ENCODE measurements at regions not wholly inside any gene's neighbourhood (a gene's known extent, or its start where the extent isn't known, plus 50 kb on each side); places are given as distances from the start of the nearest gene placed in this dataset.

DNA sequence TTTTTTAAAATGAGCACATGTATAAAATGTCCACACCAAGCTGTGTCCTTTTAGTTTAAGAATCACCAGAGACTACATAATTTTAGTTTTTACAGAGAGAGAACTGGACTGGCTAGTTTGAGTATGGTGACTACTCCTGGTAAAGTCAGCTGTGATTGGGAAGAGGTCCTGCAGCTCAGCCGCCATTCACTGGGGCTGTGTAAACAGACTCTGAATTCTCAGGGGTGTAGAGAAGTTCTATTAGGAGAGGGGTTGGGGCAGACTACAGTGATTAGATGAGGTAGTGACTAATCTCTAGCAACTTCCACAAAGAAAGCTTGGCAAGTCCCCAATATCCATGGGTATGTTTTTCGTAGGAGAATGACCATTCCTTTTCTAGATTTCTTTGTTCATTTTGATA lies 341.2 kb upstream of the MAP3K7 start:
- no peaks in the 10 kb centered on the region for H3K36me3 ChIP-seq
- ATAC-seq = no peak
- no peak overlapping the region for H3K27ac ChIP-seq
- H3K4me1 ChIP-seq = no peaks in the 10 kb centered on the region
- intact Hi-C loops (cut with DNase I) = no loop called here
- H3K27me3 ChIP-seq (ENCODE audit: low read depth) = no peaks in the 10 kb centered on the region
- no peak for DNase-seq
- TF ChIP-seq, protein P1, sequence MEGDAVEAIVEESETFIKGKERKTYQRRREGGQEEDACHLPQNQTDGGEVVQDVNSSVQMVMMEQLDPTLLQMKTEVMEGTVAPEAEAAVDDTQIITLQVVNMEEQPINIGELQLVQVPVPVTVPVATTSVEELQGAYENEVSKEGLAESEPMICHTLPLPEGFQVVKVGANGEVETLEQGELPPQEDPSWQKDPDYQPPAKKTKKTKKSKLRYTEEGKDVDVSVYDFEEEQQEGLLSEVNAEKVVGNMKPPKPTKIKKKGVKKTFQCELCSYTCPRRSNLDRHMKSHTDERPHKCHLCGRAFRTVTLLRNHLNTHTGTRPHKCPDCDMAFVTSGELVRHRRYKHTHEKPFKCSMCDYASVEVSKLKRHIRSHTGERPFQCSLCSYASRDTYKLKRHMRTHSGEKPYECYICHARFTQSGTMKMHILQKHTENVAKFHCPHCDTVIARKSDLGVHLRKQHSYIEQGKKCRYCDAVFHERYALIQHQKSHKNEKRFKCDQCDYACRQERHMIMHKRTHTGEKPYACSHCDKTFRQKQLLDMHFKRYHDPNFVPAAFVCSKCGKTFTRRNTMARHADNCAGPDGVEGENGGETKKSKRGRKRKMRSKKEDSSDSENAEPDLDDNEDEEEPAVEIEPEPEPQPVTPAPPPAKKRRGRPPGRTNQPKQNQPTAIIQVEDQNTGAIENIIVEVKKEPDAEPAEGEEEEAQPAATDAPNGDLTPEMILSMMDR (IDR thresholded peaks at IDR 0.05) = no peak
- H3K4me3 ChIP-seq = no peak overlapping the region
- no peaks in the 10 kb centered on the region for H3K9me3 ChIP-seq

DNA sequence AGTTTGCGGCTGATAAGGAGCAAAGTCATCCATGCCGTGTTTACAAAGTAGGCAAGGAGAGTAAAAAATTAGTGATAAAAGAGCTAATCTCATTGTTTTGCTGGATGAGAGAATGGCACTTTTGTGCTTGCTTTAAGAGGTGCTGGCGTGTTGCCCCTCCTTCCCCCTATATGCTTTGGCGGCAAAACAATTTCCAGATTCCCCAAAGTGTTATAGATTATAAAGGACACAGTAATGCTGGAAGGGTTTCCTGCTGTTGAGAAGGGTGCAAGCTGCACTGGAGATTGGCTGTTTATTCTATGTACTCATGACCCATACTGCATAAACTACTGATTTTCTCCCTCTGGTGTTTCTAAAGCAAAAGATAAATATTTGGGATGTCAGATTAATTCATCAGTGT lies 338.9 kb upstream of the MAP3K7 start:
- no peaks in the 10 kb centered on the region for H3K36me3 ChIP-seq
- DNase-seq = no peak
- TF ChIP-seq, protein P1 (IDR thresholded peaks at IDR 0.05) = no peak
- no peak for ATAC-seq
- intact Hi-C loops (cut with DNase I) = no loop called here
- no peak overlapping the region for H3K4me3 ChIP-seq
- H3K9me3 ChIP-seq = no peaks in the 10 kb centered on the region
- no peaks in the 10 kb centered on the region for H3K4me1 ChIP-seq
- H3K27me3 ChIP-seq (ENCODE audit: low read depth) = no peaks in the 10 kb centered on the region
- H3K27ac ChIP-seq = no peak overlapping the region

DNA sequence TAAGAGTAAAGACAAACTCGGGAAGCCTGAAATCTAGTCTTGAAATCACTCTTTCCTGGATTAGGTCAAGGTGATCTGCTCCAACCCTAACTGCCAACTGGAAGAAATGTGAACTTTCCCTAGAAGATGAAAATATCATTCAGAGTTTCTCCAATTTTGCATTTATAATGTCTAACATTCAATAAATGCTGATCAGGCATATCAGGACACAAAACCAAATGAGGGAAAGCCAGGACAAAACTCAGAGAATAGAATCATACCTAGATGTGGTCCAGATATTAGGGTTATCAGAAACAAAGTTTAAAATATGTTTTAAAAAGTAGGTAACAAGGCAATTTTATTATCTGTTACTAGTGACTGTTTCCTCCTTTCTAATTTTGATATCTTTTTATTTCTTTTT lies 335.5 kb upstream of the MAP3K7 start:
- no peak overlapping the region for H3K4me3 ChIP-seq
- H3K4me1 ChIP-seq = no peaks in the 10 kb centered on the region
- no peaks in the 10 kb centered on the region for H3K36me3 ChIP-seq
- H3K9me3 ChIP-seq = no peaks in the 10 kb centered on the region
- ATAC-seq (no peak), DNase-seq (no peak)
- no peak overlapping the region for H3K27ac ChIP-seq
- TF ChIP-seq, protein P1 (IDR thresholded peaks at IDR 0.05) = no peak
- intact Hi-C loops (cut with DNase I) = no loop called here
- H3K27me3 ChIP-seq (ENCODE audit: low read depth) = no peaks in the 10 kb centered on the region

- H3K4me1 ChIP-seq = no peaks in the 10 kb centered on the region
- no peak for ATAC-seq
- intact Hi-C loops (cut with DNase I) = no loop called here
- no peaks in the 10 kb centered on the region for H3K36me3 ChIP-seq
- TF ChIP-seq, protein P1 (IDR thresholded peaks at IDR 0.05) = no peak
- no peak overlapping the region for H3K27ac ChIP-seq
- DNase-seq = no peak
- H3K4me3 ChIP-seq = no peak overlapping the region
- no peaks in the 10 kb centered on the region for H3K9me3 ChIP-seq
- no peaks in the 10 kb centered on the region for H3K27me3 ChIP-seq (ENCODE audit: low read depth)
Measured at GRCh38 chr6:90918361-90918760, 331.5 kb upstream of the MAP3K7 start.

DNA sequence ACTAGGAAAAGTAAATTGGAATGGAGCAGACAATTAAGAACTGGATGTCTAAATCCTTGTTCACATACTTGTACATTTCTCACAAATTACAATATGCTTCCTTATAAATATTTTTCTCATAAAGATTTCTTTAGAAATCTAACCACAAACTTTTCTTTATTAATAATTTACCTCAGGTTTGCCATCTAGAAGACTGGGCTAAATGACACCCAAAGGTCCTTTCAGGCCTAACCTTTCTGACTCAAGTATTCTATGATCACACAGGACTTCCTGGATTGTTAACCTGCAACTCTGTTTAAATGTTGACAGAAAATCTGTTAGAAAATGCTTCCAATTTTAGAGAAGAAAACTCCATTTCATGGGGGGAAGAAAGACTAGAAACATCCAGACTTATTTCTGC lies 330.5 kb upstream of the MAP3K7 start:
- no peaks in the 10 kb centered on the region for H3K27me3 ChIP-seq (ENCODE audit: low read depth)

More for the DNA sequence above, 330.5 kb upstream of the MAP3K7 start:
- no peak for ATAC-seq
- no peak overlapping the region for H3K27ac ChIP-seq
- H3K4me3 ChIP-seq = no peak overlapping the region
- TF ChIP-seq, protein P1 (IDR thresholded peaks at IDR 0.05) = no peak
- no peak for DNase-seq
- intact Hi-C loops (cut with DNase I) = no loop called here
- H3K9me3 ChIP-seq = no peaks in the 10 kb centered on the region
- no peaks in the 10 kb centered on the region for H3K4me1 ChIP-seq
- H3K36me3 ChIP-seq = no peaks in the 10 kb centered on the region

All from lower lobe of right lung (tissue), 2 donors.